Effector memory CD4-positive, alpha-beta T cell (primary cell): ENCODE measurements at regions not wholly inside any gene's neighbourhood (a gene's known extent, or its start where the extent isn't known, plus 50 kb on each side); places are given as distances from the start of the nearest gene placed in this dataset.

Experiments used
- DNase-seq, 3 donors: peaks; one replicate each; pipeline ENCODE4 v3.0.0-alpha.2; 2020
- H3K27ac ChIP-seq: 2 replicates; pipeline ENCODE4 v1.7.0; 2013; ENCODE audit warnings: mild to moderate bottlenecking, low read length, moderate library complexity; ENCODE audit not compliant: insufficient read depth, poor library complexity, severe bottlenecking
- H3K27me3 ChIP-seq: replicated peaks from 2 replicates; pipeline ENCODE4 v1.7.0; 2013; ENCODE audit warnings: mild to moderate bottlenecking, low read length; ENCODE audit not compliant: insufficient read depth, control insufficient read depth, poor library complexity, severe bottlenecking
- H3K36me3 ChIP-seq: 2 replicates; pipeline ENCODE4 v1.7.0; 2013; ENCODE audit warnings: mild to moderate bottlenecking, low read length, moderate library complexity; ENCODE audit not compliant: control insufficient read depth, insufficient read depth
- H3K4me1 ChIP-seq: 2 replicates; pipeline ENCODE4 v1.7.0; 2013; ENCODE audit warnings: low read length, mild to moderate bottlenecking; ENCODE audit not compliant: control insufficient read depth, insufficient read depth, poor library complexity, severe bottlenecking
- H3K4me3 ChIP-seq: 2 replicates; pipeline ENCODE4 v1.7.0; 2013; ENCODE audit warnings: low read length, low read depth, mild to moderate bottlenecking; ENCODE audit not compliant: insufficient read depth, poor library complexity, severe bottlenecking
- H3K9me3 ChIP-seq: 2 replicates; pipeline ENCODE4 v1.7.0; 2013; ENCODE audit warnings: mild to moderate bottlenecking, low read length, moderate library complexity; ENCODE audit not compliant: control insufficient read depth

- DNase-seq = no peak
- no peaks in the 10 kb centered on the region for H3K9me3 ChIP-seq
- H3K36me3 ChIP-seq = no peaks in the 10 kb centered on the region
- no peak overlapping the region for H3K27ac ChIP-seq
- no peaks in the 10 kb centered on the region for H3K4me1 ChIP-seq
- no peak overlapping the region for H3K4me3 ChIP-seq
- H3K27me3 ChIP-seq = no peaks in the 10 kb centered on the region
These were observed 169.5 kb downstream of the TTC32 start for GRCh38 chr2:19732255-19732654.

GRCh38 chr2:19731515-19731914, 170.3 kb downstream of the TTC32 start:
- DNase-seq = no peak
- Histone ChIP-seq H3K27me3 (no peaks in the 10 kb centered on the region), H3K27ac (no peak overlapping the region), H3K9me3 (no peaks in the 10 kb centered on the region), H3K4me3 (no peak overlapping the region), H3K36me3 (no peaks in the 10 kb centered on the region), H3K4me1 (no peaks in the 10 kb centered on the region)

- H3K27ac ChIP-seq = no peak overlapping the region
- no peaks in the 10 kb centered on the region for H3K36me3 ChIP-seq
- no peak for DNase-seq
- no peaks in the 10 kb centered on the region for H3K4me1 ChIP-seq
- H3K4me3 ChIP-seq = no peak overlapping the region
- no peaks in the 10 kb centered on the region for H3K27me3 ChIP-seq
- H3K9me3 ChIP-seq = no peaks in the 10 kb centered on the region
These were observed 170.7 kb downstream of the TTC32 start for GRCh38 chr2:19731037-19731436.

GRCh38 chr2:19728125-19728524, 173.7 kb downstream of the TTC32 start:
- Histone ChIP-seq H3K27me3 (no peaks in the 10 kb centered on the region), H3K9me3 (no peaks in the 10 kb centered on the region), H3K27ac (no peak overlapping the region), H3K36me3 (no peaks in the 10 kb centered on the region), H3K4me3 (no peak overlapping the region), H3K4me1 (no peaks in the 10 kb centered on the region)
- DNase-seq = no peak

- Histone ChIP-seq H3K4me1 (no peaks in the 10 kb centered on the region), H3K27ac (no peak overlapping the region), H3K27me3 (no peaks in the 10 kb centered on the region), H3K36me3 (no peaks in the 10 kb centered on the region), H3K9me3 (no peaks in the 10 kb centered on the region), H3K4me3 (no peak overlapping the region)
- no peak for DNase-seq
These were observed 176.4 kb downstream of the TTC32 start for GRCh38 chr2:19725392-19725791.

- Histone ChIP-seq H3K9me3 (no peaks in the 10 kb centered on the region), H3K27me3 (no peaks in the 10 kb centered on the region), H3K4me3 (no peak overlapping the region), H3K36me3 (no peaks in the 10 kb centered on the region), H3K27ac (no peak overlapping the region), H3K4me1 (no peaks in the 10 kb centered on the region)
- no peak for DNase-seq
These were observed 178.8 kb downstream of the TTC32 start for GRCh38 chr2:19723021-19723420.

- no peak overlapping the region for H3K4me3 ChIP-seq
- no peak overlapping the region for H3K27ac ChIP-seq
- H3K36me3 ChIP-seq = no peaks in the 10 kb centered on the region
- no peak for DNase-seq
- H3K27me3 ChIP-seq = no peaks in the 10 kb centered on the region
- H3K9me3 ChIP-seq = no peaks in the 10 kb centered on the region
- no peaks in the 10 kb centered on the region for H3K4me1 ChIP-seq
These were observed 179.2 kb downstream of the TTC32 start for GRCh38 chr2:19722531-19722971.

- Histone ChIP-seq H3K36me3 (no peaks in the 10 kb centered on the region), H3K27me3 (no peaks in the 10 kb centered on the region), H3K27ac (no peak overlapping the region), H3K9me3 (no peaks in the 10 kb centered on the region), H3K4me1 (no peaks in the 10 kb centered on the region), H3K4me3 (no peak overlapping the region)
- no peak for DNase-seq
These were observed 181.5 kb downstream of the TTC32 start for GRCh38 chr2:19720306-19720705.

- DNase-seq = no peak
- Histone ChIP-seq H3K4me1 (no peaks in the 10 kb centered on the region), H3K36me3 (no peaks in the 10 kb centered on the region), H3K4me3 (no peak overlapping the region), H3K27ac (no peak overlapping the region), H3K27me3 (no peaks in the 10 kb centered on the region), H3K9me3 (no peaks in the 10 kb centered on the region)
These were observed 182.2 kb downstream of the TTC32 start for GRCh38 chr2:19719540-19719939.

- no peak for DNase-seq
- H3K4me1 ChIP-seq = no peaks in the 10 kb centered on the region
- no peak overlapping the region for H3K4me3 ChIP-seq
- H3K36me3 ChIP-seq = no peaks in the 10 kb centered on the region
- H3K27me3 ChIP-seq = no peaks in the 10 kb centered on the region
- no peak overlapping the region for H3K27ac ChIP-seq
- no peaks in the 10 kb centered on the region for H3K9me3 ChIP-seq
These were observed 184.3 kb downstream of the TTC32 start for GRCh38 chr2:19717446-19717845.

GRCh38 chr2:19714926-19715325, 186.9 kb downstream of the TTC32 start:
- Histone ChIP-seq H3K9me3 (no peaks in the 10 kb centered on the region), H3K4me1 (no peaks in the 10 kb centered on the region), H3K36me3 (no peaks in the 10 kb centered on the region), H3K27me3 (no peaks in the 10 kb centered on the region), H3K27ac (no peak overlapping the region), H3K4me3 (no peak overlapping the region)
- DNase-seq = no peak
